SK-N-SH (cell line): ENCODE measurements at regions not wholly inside any gene's neighbourhood (a gene's known extent, or its start where the extent isn't known, plus 50 kb on each side); places are given as distances from the start of the nearest gene placed in this dataset.

Experiments used
- CTCF ChIA-PET: fragments of 300-600, 350-600 bp; formaldehyde crosslinking; extraction: SDS; loops from one replicate; lab custom pipeline; 2021; lab: Yijun Ruan, JAX
- POLR2A ChIA-PET: fragments of 350-600 bp; sonication (Branson Sonifier 250); formaldehyde crosslinking; extraction: SDS; loops from one replicate; lab custom pipeline; 2020; ENCODE audit warnings: antibody characterized with exemption, inconsistent platforms; lab: Yijun Ruan, JAX
- DNase-seq: peaks from one replicate; pipeline ENCODE4 v3.0.0; 2012
- H2AFZ ChIP-seq: fragments of 200-600 bp; sonication (generic); 2 replicates; pipeline ENCODE4 v1.8.1; 2016; ENCODE audit warnings: antibody characterized with exemption, mild to moderate bottlenecking, low read depth
- H3F3A ChIP-seq: fragments of 200-600 bp; sonication (generic); replicated peaks from 2 replicates; pipeline ENCODE3; 2016; ENCODE audit warnings: antibody characterized with exemption, mild to moderate bottlenecking; ENCODE audit not compliant: insufficient read depth
- H3K27ac ChIP-seq, 2 experiments: fragments of 200-500 bp in 1 of 2; fragments of 200-600 bp in 1 of 2; sonication (Bioruptor generic) in 1 of 2; sonication (generic), shearing (Covaris generic) in 1 of 2; 2 replicates each; pipeline versions ENCODE4 v1.5.1 to v1.6.1; 2014 to 2016; ENCODE audit warnings: low read depth in 2 of 2, inconsistent platforms in 1 of 2, low read length in 1 of 2, mild to moderate bottlenecking in 1 of 2, mixed read lengths in 1 of 2
- H3K27me3 ChIP-seq: fragments of 200-600 bp; sonication (generic), shearing (Covaris generic); 2 replicates; pipeline ENCODE4 v1.6.1; 2016; ENCODE audit warnings: mixed run types; ENCODE audit not compliant: insufficient read depth
- H3K36me3 ChIP-seq, 2 experiments: fragments of 200-500 bp in 1 of 2; fragments of 200-600 bp in 1 of 2; sonication (Bioruptor generic) in 1 of 2; sonication (generic) in 1 of 2; replicated peaks in 1 of 2; 2 replicates each; pipeline versions ENCODE3 to v1.5.1; 2014 to 2016; ENCODE audit warnings: low read length in 1 of 2, mild to moderate bottlenecking in 1 of 2; ENCODE audit not compliant: insufficient read depth in 2 of 2, control insufficient read depth in 1 of 2
- H3K4me1 ChIP-seq, 2 experiments: fragments of 200-500 bp in 1 of 2; fragments of 200-600 bp in 1 of 2; sonication (Bioruptor generic) in 1 of 2; sonication (generic), shearing (Covaris generic) in 1 of 2; 2 replicates each; pipeline versions ENCODE4 v1.5.1 to v1.6.1; 2014 to 2016; ENCODE audit warnings: low read depth in 1 of 2, low read length in 1 of 2, mixed run types in 1 of 2; ENCODE audit not compliant: insufficient read depth in 2 of 2, control insufficient read depth in 1 of 2
- H3K4me2 ChIP-seq: fragments of 200-600 bp; sonication (generic), shearing (Covaris generic); 2 replicates; pipeline ENCODE4 v1.6.1; 2017; ENCODE audit warnings: mixed run types
- H3K4me3 ChIP-seq, 2 experiments: fragments of 200-500 bp in 1 of 2; fragments of 200-600 bp in 1 of 2; sonication (Bioruptor generic) in 1 of 2; sonication (generic), shearing (Covaris generic) in 1 of 2; 2 replicates each; pipeline versions ENCODE4 v1.5.1 to v1.8.1; 2014 to 2016; ENCODE audit warnings: low read depth in 2 of 2, inconsistent platforms in 1 of 2, low read length in 1 of 2, mild to moderate bottlenecking in 1 of 2, mixed read lengths in 1 of 2, moderate library complexity in 1 of 2
- H3K79me2 ChIP-seq: fragments of 200-600 bp; sonication (generic); 2 replicates; pipeline ENCODE4 v1.8.1; 2017; ENCODE audit warnings: mild to moderate bottlenecking; ENCODE audit not compliant: insufficient read depth
- H3K9ac ChIP-seq: fragments of 200-600 bp; sonication (generic); 2 replicates; pipeline ENCODE4 v1.6.1; 2017; ENCODE audit warnings: mixed run types
- H3K9me2 ChIP-seq: fragments of 200-600 bp; sonication (generic); 2 replicates; pipeline ENCODE4 v1.6.1; 2017; ENCODE audit warnings: mixed run types
- H3K9me3 ChIP-seq: fragments of 200-600 bp; sonication (generic); 2 replicates; pipeline ENCODE4 v1.6.1; 2017; ENCODE audit warnings: mixed run types, mild to moderate bottlenecking, moderate library complexity
- H4K20me1 ChIP-seq: fragments of 200-600 bp; sonication (generic); 2 replicates; pipeline ENCODE4 v1.6.1; 2017; ENCODE audit warnings: mild to moderate bottlenecking, mixed run types; ENCODE audit not compliant: insufficient read depth
- ELF1 ChIP-seq: IDR thresholded peaks from 2 replicates; pipeline ENCODE4 v1.4.0; 2012
- EP300 ChIP-seq, 2 experiments: IDR thresholded peaks; 2 replicates each; pipeline versions ENCODE4 v1.4.0 to v1.6.1; 2012; ENCODE audit warnings: borderline replicate concordance in 1 of 2, low read depth in 1 of 2, low read length in 1 of 2
- GATA2 ChIP-seq: sonication (generic); formaldehyde crosslinking; IDR thresholded peaks from 2 replicates; pipeline ENCODE4 v1.5.0; 2020; ENCODE audit warnings: mild to moderate bottlenecking, missing genetic modification reagents
- JUND ChIP-seq: IDR thresholded peaks from 2 replicates; pipeline ENCODE4 v1.4.0; 2012
- RAD21 ChIP-seq: IDR thresholded peaks from 2 replicates; pipeline ENCODE4 v1.6.1; 2012; ENCODE audit warnings: mild to moderate bottlenecking, low read length
- RCOR1 ChIP-seq: fragments of 150-350 bp; IDR thresholded peaks from 2 replicates; pipeline ENCODE4 v1.6.1; 2017; ENCODE audit warnings: antibody characterized with exemption, low read length
- RFX5 ChIP-seq: IDR thresholded peaks from 2 replicates; pipeline ENCODE4 v1.6.1; 2012; ENCODE audit warnings: mild to moderate bottlenecking, improper control_type of control experiment, low read length
- RXRA ChIP-seq: IDR thresholded peaks from 2 replicates; pipeline ENCODE4 v1.4.0; 2012; ENCODE audit warnings: low read depth, mild to moderate bottlenecking, borderline replicate concordance
- SIN3A ChIP-seq: IDR thresholded peaks from 2 replicates; pipeline ENCODE4 v1.6.1; 2012; ENCODE audit warnings: low read depth, mild to moderate bottlenecking, low read length, moderate library complexity, borderline replicate concordance
- USF1 ChIP-seq: IDR thresholded peaks from 2 replicates; pipeline ENCODE4 v1.4.0; 2012; ENCODE audit warnings: low read depth, borderline replicate concordance
- WGBS: methylation state at CpG from one replicate; pipeline ENCODE4 v1.1.6; 2017; ENCODE audit warnings: low lambda C conversion rate; 5-methylcytosine and 5-hydroxymethylcytosine counted together
- TF ChIP-seq, protein P1 (sequence below): fragments of 150-350 bp; IDR thresholded peaks from 2 replicates; pipeline ENCODE4 v1.6.1; 2016; ENCODE audit warnings: mild to moderate bottlenecking, low read depth, low read length
- TF ChIP-seq, protein P2 (sequence below): fragments of 200-600 bp; sonication (generic); IDR thresholded peaks from 2 replicates; pipeline ENCODE4 v1.6.1; 2017; ENCODE audit warnings: antibody characterized with exemption, mild to moderate bottlenecking, moderate library complexity
- TF ChIP-seq, protein P3 (sequence below): IDR thresholded peaks from 2 replicates; pipeline ENCODE4 v1.4.0; 2012; ENCODE audit warnings: low read depth, borderline replicate concordance
- TF ChIP-seq, protein P4 (sequence below): fragments of 150-350 bp; IDR thresholded peaks from 2 replicates; pipeline ENCODE4 v1.6.1; 2017; ENCODE audit warnings: antibody characterized with exemption, low read length, low read depth, borderline replicate concordance

DNA sequence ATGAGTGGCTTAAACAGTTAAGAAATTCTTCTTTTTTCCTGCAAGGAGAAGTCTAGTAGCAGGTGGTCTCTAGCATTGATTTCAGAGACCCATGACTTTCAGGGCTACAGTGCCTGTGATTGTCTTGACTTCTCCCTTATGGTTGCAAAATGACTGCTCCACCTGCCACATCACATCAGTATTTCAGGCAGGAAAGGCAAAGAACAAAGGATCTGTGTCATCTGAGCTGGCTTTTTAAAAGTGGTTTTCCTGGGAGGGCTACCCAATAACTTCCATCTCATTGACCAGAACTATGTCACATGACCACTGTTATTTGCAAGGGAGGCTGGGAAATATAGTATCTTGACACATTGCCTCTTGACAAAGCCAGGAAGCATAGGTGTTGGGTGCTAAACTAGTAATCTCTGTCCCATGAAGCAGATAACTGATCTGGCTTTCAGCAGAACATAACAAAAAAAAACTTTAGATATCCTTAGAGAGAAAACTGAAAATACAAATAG is 226.2 kb downstream of the DHX35 start:
- H2AFZ ChIP-seq = no peak overlapping the region
- DNase-seq = no peak
- no peak overlapping the region for H3K27ac ChIP-seq
- no peaks in the 10 kb centered on the region for H3F3A ChIP-seq
- H4K20me1 ChIP-seq = no peaks in the 10 kb centered on the region
- H3K4me2 ChIP-seq = no peak overlapping the region
- H3K27me3 ChIP-seq = no peaks in the 10 kb centered on the region
- no peak overlapping the region for H3K4me3 ChIP-seq
- H3K79me2 ChIP-seq = no peaks in the 10 kb centered on the region
- H3K4me1 ChIP-seq = no peaks in the 10 kb centered on the region
- H3K9me3 ChIP-seq = no peaks in the 10 kb centered on the region
- ChIA-PET CTCF (no interaction called here), POLR2A (no interaction called here)
- no peaks in the 10 kb centered on the region for H3K36me3 ChIP-seq
- TF ChIP-seq, protein P1, sequence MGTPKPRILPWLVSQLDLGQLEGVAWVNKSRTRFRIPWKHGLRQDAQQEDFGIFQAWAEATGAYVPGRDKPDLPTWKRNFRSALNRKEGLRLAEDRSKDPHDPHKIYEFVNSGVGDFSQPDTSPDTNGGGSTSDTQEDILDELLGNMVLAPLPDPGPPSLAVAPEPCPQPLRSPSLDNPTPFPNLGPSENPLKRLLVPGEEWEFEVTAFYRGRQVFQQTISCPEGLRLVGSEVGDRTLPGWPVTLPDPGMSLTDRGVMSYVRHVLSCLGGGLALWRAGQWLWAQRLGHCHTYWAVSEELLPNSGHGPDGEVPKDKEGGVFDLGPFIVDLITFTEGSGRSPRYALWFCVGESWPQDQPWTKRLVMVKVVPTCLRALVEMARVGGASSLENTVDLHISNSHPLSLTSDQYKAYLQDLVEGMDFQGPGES = no peak
- TF ChIP-seq GATA2 (CRISPR knock-in tag) (no peak), RFX5 (no peak), ELF1 (no peak), RCOR1 (no peak), USF1 (no peak), JUND (no peak), RAD21 (no peak), RXRA (no peak), EP300 (IDR thresholded peaks at IDR 0.05; ENCODE audit: borderline replicate concordance in 1 of 2, low read depth in 1 of 2, low read length in 1 of 2) (no peak), SIN3A (no peak)
- TF ChIP-seq, protein P2, sequence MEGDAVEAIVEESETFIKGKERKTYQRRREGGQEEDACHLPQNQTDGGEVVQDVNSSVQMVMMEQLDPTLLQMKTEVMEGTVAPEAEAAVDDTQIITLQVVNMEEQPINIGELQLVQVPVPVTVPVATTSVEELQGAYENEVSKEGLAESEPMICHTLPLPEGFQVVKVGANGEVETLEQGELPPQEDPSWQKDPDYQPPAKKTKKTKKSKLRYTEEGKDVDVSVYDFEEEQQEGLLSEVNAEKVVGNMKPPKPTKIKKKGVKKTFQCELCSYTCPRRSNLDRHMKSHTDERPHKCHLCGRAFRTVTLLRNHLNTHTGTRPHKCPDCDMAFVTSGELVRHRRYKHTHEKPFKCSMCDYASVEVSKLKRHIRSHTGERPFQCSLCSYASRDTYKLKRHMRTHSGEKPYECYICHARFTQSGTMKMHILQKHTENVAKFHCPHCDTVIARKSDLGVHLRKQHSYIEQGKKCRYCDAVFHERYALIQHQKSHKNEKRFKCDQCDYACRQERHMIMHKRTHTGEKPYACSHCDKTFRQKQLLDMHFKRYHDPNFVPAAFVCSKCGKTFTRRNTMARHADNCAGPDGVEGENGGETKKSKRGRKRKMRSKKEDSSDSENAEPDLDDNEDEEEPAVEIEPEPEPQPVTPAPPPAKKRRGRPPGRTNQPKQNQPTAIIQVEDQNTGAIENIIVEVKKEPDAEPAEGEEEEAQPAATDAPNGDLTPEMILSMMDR = no peak
- no peak overlapping the region for H3K9ac ChIP-seq
- no peaks in the 10 kb centered on the region for H3K9me2 ChIP-seq

DNA sequence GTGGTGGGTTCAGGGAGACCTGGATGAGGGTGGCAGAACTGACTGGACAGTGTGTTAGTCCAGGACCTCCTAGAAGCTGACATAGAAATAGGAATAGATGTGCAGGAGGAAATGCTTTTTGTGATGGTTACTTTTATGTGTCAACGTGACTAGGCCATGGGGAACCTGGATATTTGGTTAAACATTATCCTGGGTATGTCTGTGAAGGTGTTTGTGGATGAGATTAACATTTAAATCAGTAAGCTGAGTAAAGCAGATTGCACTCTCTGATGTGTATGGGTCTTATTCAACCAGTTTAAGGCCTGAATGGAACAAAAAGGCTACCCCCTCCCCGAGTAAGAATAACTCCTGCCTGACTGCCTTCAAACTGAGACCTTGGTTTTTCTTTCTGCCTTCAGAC is 219.3 kb downstream of the DHX35 start:
- H3K79me2 ChIP-seq = no peaks in the 10 kb centered on the region

More for the DNA sequence above, 219.3 kb downstream of the DHX35 start:
- Histone ChIP-seq H3F3A (no peaks in the 10 kb centered on the region), H3K4me1 (no peaks in the 10 kb centered on the region), H4K20me1 (no peaks in the 10 kb centered on the region), H3K36me3 (no peaks in the 10 kb centered on the region), H3K9me2 (no peaks in the 10 kb centered on the region), H3K27me3 (no peaks in the 10 kb centered on the region), H3K4me2 (no peak overlapping the region), H3K27ac (no peak overlapping the region), H2AFZ (no peak overlapping the region), H3K9ac (no peak overlapping the region), H3K9me3 (no peaks in the 10 kb centered on the region), H3K4me3 (no peak overlapping the region)
- DNase-seq = no peak
- ChIA-PET CTCF (no interaction called here), POLR2A (no interaction called here)
- 8% methylated on average over 2 of the region's 2 CpGs for WGBS
- TF ChIP-seq, protein P3, sequence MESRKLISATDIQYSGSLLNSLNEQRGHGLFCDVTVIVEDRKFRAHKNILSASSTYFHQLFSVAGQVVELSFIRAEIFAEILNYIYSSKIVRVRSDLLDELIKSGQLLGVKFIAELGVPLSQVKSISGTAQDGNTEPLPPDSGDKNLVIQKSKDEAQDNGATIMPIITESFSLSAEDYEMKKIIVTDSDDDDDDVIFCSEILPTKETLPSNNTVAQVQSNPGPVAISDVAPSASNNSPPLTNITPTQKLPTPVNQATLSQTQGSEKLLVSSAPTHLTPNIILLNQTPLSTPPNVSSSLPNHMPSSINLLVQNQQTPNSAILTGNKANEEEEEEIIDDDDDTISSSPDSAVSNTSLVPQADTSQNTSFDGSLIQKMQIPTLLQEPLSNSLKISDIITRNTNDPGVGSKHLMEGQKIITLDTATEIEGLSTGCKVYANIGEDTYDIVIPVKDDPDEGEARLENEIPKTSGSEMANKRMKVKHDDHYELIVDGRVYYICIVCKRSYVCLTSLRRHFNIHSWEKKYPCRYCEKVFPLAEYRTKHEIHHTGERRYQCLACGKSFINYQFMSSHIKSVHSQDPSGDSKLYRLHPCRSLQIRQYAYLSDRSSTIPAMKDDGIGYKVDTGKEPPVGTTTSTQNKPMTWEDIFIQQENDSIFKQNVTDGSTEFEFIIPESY = no peak
- TF ChIP-seq, protein P4, sequence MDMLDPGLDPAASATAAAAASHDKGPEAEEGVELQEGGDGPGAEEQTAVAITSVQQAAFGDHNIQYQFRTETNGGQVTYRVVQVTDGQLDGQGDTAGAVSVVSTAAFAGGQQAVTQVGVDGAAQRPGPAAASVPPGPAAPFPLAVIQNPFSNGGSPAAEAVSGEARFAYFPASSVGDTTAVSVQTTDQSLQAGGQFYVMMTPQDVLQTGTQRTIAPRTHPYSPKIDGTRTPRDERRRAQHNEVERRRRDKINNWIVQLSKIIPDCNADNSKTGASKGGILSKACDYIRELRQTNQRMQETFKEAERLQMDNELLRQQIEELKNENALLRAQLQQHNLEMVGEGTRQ = no peak
- no peak for TF ChIP-seq SIN3A
